HG02798 (cell line): ENCODE measurements at regions not wholly inside any gene's neighbourhood (a gene's known extent, or its start where the extent isn't known, plus 50 kb on each side); places are given as distances from the start of the nearest gene placed in this dataset.

ENCODE experiments used
- ATAC-seq: cut with Tn5 transposase; IDR thresholded peaks from one replicate; pipeline ENCODE4 v1.9.1; 2021; ENCODE audit warnings: mild to moderate bottlenecking; ENCODE audit not compliant: unreplicated experiment, poor library complexity

- ATAC-seq: no peak
Measured at GRCh38 chr14:48937541-48938195, 648.5 kb downstream of the RPS29 start.

- ATAC-seq: no peak
Measured at GRCh38 chr14:48936849-48937248, 649.3 kb downstream of the RPS29 start.

- no peak for ATAC-seq
Measured at GRCh38 chr14:48936362-48936761, 649.8 kb downstream of the RPS29 start.

- no peak for ATAC-seq
Measured at GRCh38 chr14:48925184-48925583, 661.0 kb downstream of the RPS29 start.

GRCh38 chr14:48914921-48915320 lies 671.3 kb downstream of the RPS29 start:
- ATAC-seq: no peak

GRCh38 chr14:48914382-48914781 lies 671.8 kb downstream of the RPS29 start:
- ATAC-seq: no peak

- no peak for ATAC-seq
Measured at GRCh38 chr14:48900565-48900964, 685.6 kb downstream of the RPS29 start.

GRCh38 chr14:48890333-48890732 lies 695.8 kb downstream of the RPS29 start:
- ATAC-seq: no peak

GRCh38 chr14:48876806-48877340 lies 709.3 kb downstream of the RPS29 start:
- ATAC-seq: no peak

- no peak for ATAC-seq
Measured at GRCh38 chr14:48874711-48875110, 711.5 kb downstream of the RPS29 start.

- no peak for ATAC-seq
Measured at GRCh38 chr14:48857366-48857765, 728.8 kb downstream of the RPS29 start.

- ATAC-seq: no peak
Measured at GRCh38 chr14:48853159-48853558, 733.0 kb downstream of the RPS29 start.

- ATAC-seq: no peak
Measured at GRCh38 chr14:48849741-48850322, 736.3 kb downstream of the RPS29 start.

- no peak for ATAC-seq
Measured at GRCh38 chr14:48842785-48843184, 743.4 kb downstream of the RPS29 start.

- no peak for ATAC-seq
Measured at GRCh38 chr14:48826058-48826457, 760.1 kb downstream of the RPS29 start.

GRCh38 chr14:48814562-48814961 lies 771.6 kb downstream of the RPS29 start:
- no peak for ATAC-seq

GRCh38 chr14:48805315-48805714 lies 780.9 kb downstream of the RPS29 start:
- ATAC-seq: no peak

GRCh38 chr14:48792376-48793024 lies 793.7 kb downstream of the RPS29 start:
- ATAC-seq: no peak

GRCh38 chr14:48788771-48789170 lies 797.4 kb downstream of the RPS29 start:
- ATAC-seq: no peak

GRCh38 chr14:48786498-48786897 lies 799.7 kb downstream of the RPS29 start:
- no peak for ATAC-seq

GRCh38 chr14:48771717-48772116 lies 814.5 kb downstream of the RPS29 start:
- ATAC-seq: no peak

- ATAC-seq: no peak
Measured at GRCh38 chr14:48751293-48751692, 834.9 kb downstream of the RPS29 start.
